Parathyroid adenoma (tissue), 2 donors: ENCODE measurements at regions not wholly inside any gene's neighbourhood (a gene's known extent, or its start where the extent isn't known, plus 50 kb on each side); places are given as distances from the start of the nearest gene placed in this dataset.
A peak's percentile ranks its signal among the peaks of the same experiment; 100 is the strongest.

Source experiments
- H2AFZ ChIP-seq: fragments of 300-600 bp; sonication (generic); one replicate; pipeline ENCODE4 v1.7.0; 2017; ENCODE audit warnings: antibody characterized with exemption, mild to moderate bottlenecking
- H3K27ac ChIP-seq: fragments of 300-600 bp; sonication (generic); one replicate; pipeline ENCODE4 v1.7.0; 2017
- H3K27me3 ChIP-seq: fragments of 300-600 bp; sonication (generic); one replicate; pipeline ENCODE4 v1.7.0; 2017; ENCODE audit warnings: low read length; ENCODE audit not compliant: control insufficient read depth, insufficient read depth
- H3K36me3 ChIP-seq: fragments of 300-600 bp; sonication (generic); one replicate; pipeline ENCODE4 v1.7.0; 2017; ENCODE audit warnings: low read length; ENCODE audit not compliant: control insufficient read depth, insufficient read depth
- H3K4me1 ChIP-seq: fragments of 300-600 bp; sonication (generic); one replicate; pipeline ENCODE4 v1.7.0; 2017; ENCODE audit warnings: control low read depth
- H3K4me2 ChIP-seq: fragments of 300-600 bp; sonication (generic); one replicate; pipeline ENCODE4 v1.7.0; 2017; ENCODE audit warnings: low read length
- H3K4me3 ChIP-seq: fragments of 300-600 bp; sonication (generic); one replicate; pipeline ENCODE4 v1.7.0; 2017; ENCODE audit warnings: low read depth, low read length
- H3K79me2 ChIP-seq: fragments of 300-600 bp; sonication (generic); one replicate; pipeline ENCODE4 v1.7.0; 2017; ENCODE audit warnings: control low read depth
- H3K9ac ChIP-seq: fragments of 300-600 bp; sonication (generic); one replicate; pipeline ENCODE4 v1.7.0; 2017; ENCODE audit warnings: mild to moderate bottlenecking
- H3K9me3 ChIP-seq: fragments of 300-600 bp; sonication (generic); one replicate; pipeline ENCODE4 v1.7.0; 2017; ENCODE audit warnings: low read length; ENCODE audit not compliant: control insufficient read depth
- CTCF ChIP-seq: fragments of 300-600 bp; sonication (generic); IDR thresholded peaks from one replicate; pipeline ENCODE4 v1.7.0; 2017; ENCODE audit warnings: antibody characterized with exemption, mild to moderate bottlenecking
- donor health status: primary hyperparathyroidism.

GRCh38 chr17:68794636-68795434, 160.4 kb downstream of the ABCA8 start:
- no peak overlapping the region for H3K4me3 ChIP-seq
- TF ChIP-seq CTCF: no peak

GRCh38 chr17:68792873-68793272, 162.3 kb downstream of the ABCA8 start:
- no peak overlapping the region for H2AFZ ChIP-seq
- H3K36me3 ChIP-seq: no peaks in the 10 kb centered on the region
- H3K4me3 ChIP-seq: no peak overlapping the region
- no peak overlapping the region for H3K4me2 ChIP-seq
- H3K79me2 ChIP-seq: no peaks in the 10 kb centered on the region
- H3K27ac ChIP-seq: no peak overlapping the region
- H3K4me1 ChIP-seq: no peaks in the 10 kb centered on the region
- no peaks in the 10 kb centered on the region for H3K9me3 ChIP-seq
- TF ChIP-seq CTCF: no peak
- no peak overlapping the region for H3K9ac ChIP-seq
- H3K27me3 ChIP-seq: no peaks in the 10 kb centered on the region

More at GRCh38 chr17:68794636-68795434, 160.4 kb downstream of the ABCA8 start:
- H2AFZ ChIP-seq: peak overlapping the region; percentile 11
- no peaks in the 10 kb centered on the region for H3K79me2 ChIP-seq
- no peaks in the 10 kb centered on the region for H3K27me3 ChIP-seq
- H3K4me2 ChIP-seq: no peak overlapping the region
- H3K36me3 ChIP-seq: no peaks in the 10 kb centered on the region
- no peak overlapping the region for H3K9ac ChIP-seq
- H3K27ac ChIP-seq: peak overlapping the region; percentile 38
- H3K4me1 ChIP-seq: no peaks in the 10 kb centered on the region
- H3K9me3 ChIP-seq: no peaks in the 10 kb centered on the region

GRCh38 chr17:68792042-68792685, 163.0 kb downstream of the ABCA8 start:
- Histone ChIP-seq H3K4me3 (no peak overlapping the region), H3K27me3 (no peaks in the 10 kb centered on the region), H3K4me1 (no peaks in the 10 kb centered on the region), H3K27ac (no peak overlapping the region), H3K4me2 (no peak overlapping the region), H3K36me3 (no peaks in the 10 kb centered on the region), H3K79me2 (no peaks in the 10 kb centered on the region), H3K9ac (no peak overlapping the region), H3K9me3 (no peaks in the 10 kb centered on the region), H2AFZ (no peak overlapping the region)
- no peak for TF ChIP-seq CTCF

- no peak overlapping the region for H3K9ac ChIP-seq
- H3K27me3 ChIP-seq: no peaks in the 10 kb centered on the region
- H2AFZ ChIP-seq: no peak overlapping the region
- H3K36me3 ChIP-seq: no peaks in the 10 kb centered on the region
- H3K79me2 ChIP-seq: no peaks in the 10 kb centered on the region
- no peak overlapping the region for H3K4me2 ChIP-seq
- no peaks in the 10 kb centered on the region for H3K4me1 ChIP-seq
- H3K9me3 ChIP-seq: no peaks in the 10 kb centered on the region
- H3K4me3 ChIP-seq: no peak overlapping the region
- TF ChIP-seq CTCF: no peak
- peak overlapping the region; percentile 20 for H3K27ac ChIP-seq
Measured at GRCh38 chr17:68790931-68791330, 164.3 kb downstream of the ABCA8 start.
